ENCODE measurements at regions not wholly inside any gene's neighbourhood (a gene's known extent, or its start where the extent isn't known, plus 50 kb on each side); places are given as distances from the start of the nearest gene placed in this dataset.

DNA sequence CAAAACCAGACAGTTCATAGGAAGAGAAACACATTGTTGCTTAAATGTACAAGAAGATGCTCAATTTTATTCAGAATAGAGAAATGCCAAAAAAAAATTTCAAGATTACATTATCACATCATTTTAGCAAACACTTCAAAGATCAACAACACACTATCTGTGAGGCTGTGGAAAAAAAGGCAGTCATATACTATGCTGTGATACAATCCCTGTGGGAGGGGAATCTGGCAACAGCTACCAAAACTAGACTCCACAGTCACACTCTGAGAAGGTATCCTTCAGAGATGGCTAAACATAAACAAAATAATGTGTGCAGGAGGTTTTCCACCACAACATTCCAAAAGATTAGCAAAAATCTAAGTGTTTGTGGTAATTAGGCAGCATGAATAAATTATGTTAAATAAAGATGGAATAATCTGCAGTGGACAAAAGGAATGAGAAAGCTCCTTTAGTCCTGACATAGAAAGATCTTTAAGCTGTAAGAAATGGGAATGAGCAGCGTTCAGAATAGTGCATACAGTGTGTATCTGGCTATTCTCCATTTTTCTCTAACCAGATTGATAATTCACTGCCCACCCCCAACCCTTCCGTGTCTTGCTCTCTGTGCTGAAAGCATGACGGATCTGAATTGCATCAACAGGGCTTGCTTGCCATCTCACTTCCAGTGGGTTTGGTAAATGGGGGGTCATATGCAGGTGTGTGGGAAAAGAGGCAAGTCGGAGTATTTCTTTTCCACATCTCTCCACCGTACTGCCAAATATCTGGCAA lies 329.6 kb downstream of the MBD2 start:
- no peaks in the 10 kb centered on the region for H3K9me3 Mint-ChIP-seq
- H3K4me3 Mint-ChIP-seq, result no peak overlapping the region
- peaks cover 14% of the 10 kb centered on the region for H3K27me3 Mint-ChIP-seq (ENCODE audit: low read depth, poor library complexity)
- no peaks in the 10 kb centered on the region for H3K4me1 Mint-ChIP-seq
- TF ChIP-seq, protein P1, sequence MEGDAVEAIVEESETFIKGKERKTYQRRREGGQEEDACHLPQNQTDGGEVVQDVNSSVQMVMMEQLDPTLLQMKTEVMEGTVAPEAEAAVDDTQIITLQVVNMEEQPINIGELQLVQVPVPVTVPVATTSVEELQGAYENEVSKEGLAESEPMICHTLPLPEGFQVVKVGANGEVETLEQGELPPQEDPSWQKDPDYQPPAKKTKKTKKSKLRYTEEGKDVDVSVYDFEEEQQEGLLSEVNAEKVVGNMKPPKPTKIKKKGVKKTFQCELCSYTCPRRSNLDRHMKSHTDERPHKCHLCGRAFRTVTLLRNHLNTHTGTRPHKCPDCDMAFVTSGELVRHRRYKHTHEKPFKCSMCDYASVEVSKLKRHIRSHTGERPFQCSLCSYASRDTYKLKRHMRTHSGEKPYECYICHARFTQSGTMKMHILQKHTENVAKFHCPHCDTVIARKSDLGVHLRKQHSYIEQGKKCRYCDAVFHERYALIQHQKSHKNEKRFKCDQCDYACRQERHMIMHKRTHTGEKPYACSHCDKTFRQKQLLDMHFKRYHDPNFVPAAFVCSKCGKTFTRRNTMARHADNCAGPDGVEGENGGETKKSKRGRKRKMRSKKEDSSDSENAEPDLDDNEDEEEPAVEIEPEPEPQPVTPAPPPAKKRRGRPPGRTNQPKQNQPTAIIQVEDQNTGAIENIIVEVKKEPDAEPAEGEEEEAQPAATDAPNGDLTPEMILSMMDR (IDR thresholded peaks at IDR 0.05), result no peak
- H3K27ac Mint-ChIP-seq, result no peak overlapping the region
- H3K36me3 Mint-ChIP-seq (ENCODE audit: low read depth), result no peaks in the 10 kb centered on the region
- DNase-seq, result no peak

GRCh38 chr18:53887447-53887846 lies 337.0 kb downstream of the MBD2 start:
- no peaks in the 10 kb centered on the region for H3K9me3 Mint-ChIP-seq
- no peaks in the 10 kb centered on the region for H3K4me1 Mint-ChIP-seq
- no peak overlapping the region for H3K27ac Mint-ChIP-seq
- H3K4me3 Mint-ChIP-seq, result no peak overlapping the region
- no peaks in the 10 kb centered on the region for H3K36me3 Mint-ChIP-seq (ENCODE audit: low read depth)
- no peaks in the 10 kb centered on the region for H3K27me3 Mint-ChIP-seq (ENCODE audit: low read depth, poor library complexity)
- TF ChIP-seq, protein P1 (IDR thresholded peaks at IDR 0.05), result no peak
- no peak for DNase-seq

GRCh38 chr18:53886058-53886457 lies 338.4 kb downstream of the MBD2 start:
- H3K36me3 Mint-ChIP-seq (ENCODE audit: low read depth), result no peaks in the 10 kb centered on the region
- no peak for DNase-seq
- H3K27ac Mint-ChIP-seq, result no peak overlapping the region
- no peak overlapping the region for H3K4me3 Mint-ChIP-seq
- H3K4me1 Mint-ChIP-seq, result no peaks in the 10 kb centered on the region
- TF ChIP-seq, protein P1 (IDR thresholded peaks at IDR 0.05), result no peak
- no peaks in the 10 kb centered on the region for H3K27me3 Mint-ChIP-seq (ENCODE audit: low read depth, poor library complexity)
- H3K9me3 Mint-ChIP-seq, result no peaks in the 10 kb centered on the region

GRCh38 chr18:53883771-53884170 lies 340.7 kb downstream of the MBD2 start:
- Mint-ChIP-seq H3K9me3 (no peaks in the 10 kb centered on the region), H3K27me3 (ENCODE audit: low read depth, poor library complexity) (no peaks in the 10 kb centered on the region), H3K4me1 (no peaks in the 10 kb centered on the region), H3K36me3 (ENCODE audit: low read depth) (no peaks in the 10 kb centered on the region), H3K27ac (no peak overlapping the region), H3K4me3 (no peak overlapping the region)
- TF ChIP-seq, protein P1 (IDR thresholded peaks at IDR 0.05), result no peak
- DNase-seq, result no peak

- no peaks in the 10 kb centered on the region for H3K4me1 Mint-ChIP-seq
- no peak overlapping the region for H3K27ac Mint-ChIP-seq
- TF ChIP-seq, protein P1 (IDR thresholded peaks at IDR 0.05), result no peak
- H3K27me3 Mint-ChIP-seq (ENCODE audit: low read depth, poor library complexity), result peaks cover 7% of the 10 kb centered on the region
- DNase-seq, result no peak
- no peaks in the 10 kb centered on the region for H3K36me3 Mint-ChIP-seq (ENCODE audit: low read depth)
- no peak overlapping the region for H3K4me3 Mint-ChIP-seq
- H3K9me3 Mint-ChIP-seq, result no peaks in the 10 kb centered on the region
Measured at GRCh38 chr18:53874103-53874502, 350.4 kb downstream of the MBD2 start.

DNA sequence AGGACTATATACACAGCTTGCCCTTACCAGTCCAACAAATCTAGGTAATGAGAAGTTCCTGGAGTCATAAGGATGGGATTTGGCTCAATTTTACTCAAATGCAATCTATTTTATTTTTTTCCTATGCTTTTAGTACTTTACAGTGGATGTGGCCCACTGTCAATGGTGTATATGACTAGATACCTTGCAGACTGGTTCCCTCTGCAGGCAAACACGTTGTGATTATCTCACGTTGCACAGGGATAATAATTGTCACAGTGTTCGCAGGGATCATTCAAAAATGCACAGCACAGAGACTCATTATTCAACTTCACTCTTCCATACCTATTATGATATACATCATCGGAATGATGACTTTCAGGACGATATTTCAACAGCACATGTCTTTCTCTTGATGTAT lies 359.7 kb downstream of the MBD2 start:
- no peaks in the 10 kb centered on the region for H3K36me3 Mint-ChIP-seq (ENCODE audit: low read depth)
- peaks cover 5% of the 10 kb centered on the region for H3K27me3 Mint-ChIP-seq (ENCODE audit: low read depth, poor library complexity)
- no peak for DNase-seq
- H3K4me1 Mint-ChIP-seq, result no peaks in the 10 kb centered on the region
- H3K27ac Mint-ChIP-seq, result no peak overlapping the region
- TF ChIP-seq, protein P1 (IDR thresholded peaks at IDR 0.05), result no peak
- H3K9me3 Mint-ChIP-seq, result no peaks in the 10 kb centered on the region
- no peak overlapping the region for H3K4me3 Mint-ChIP-seq

Measured in nephron progenitor cell (in vitro differentiated cells).